SK-N-MC (cell line): ENCODE measurements at regions not wholly inside any gene's neighbourhood (a gene's known extent, or its start where the extent isn't known, plus 50 kb on each side); places are given as distances from the start of the nearest gene placed in this dataset.

Experiments used
- EZH2 ChIP-seq: fragments of 200-600 bp; sonication (generic); IDR thresholded peaks from one replicate; pipeline ENCODE4 v1.6.1; 2017; ENCODE audit warnings: antibody characterized with exemption
- FOXP2 ChIP-seq: optimal IDR thresholded peaks from 2 replicates; pipeline ENCODE3; 2011; ENCODE audit warnings: mild to moderate bottlenecking, moderate library complexity; ENCODE audit not compliant: insufficient read depth; ENCODE audit errors: extremely low read length, control extremely low read depth
- POLR2AphosphoS5 ChIP-seq: IDR thresholded peaks from 2 replicates; pipeline ENCODE4 v1.6.1; 2012; ENCODE audit warnings: mild to moderate bottlenecking, low read depth, low read length, borderline replicate concordance

GRCh38 chr3:74066456-74066855 is 441.7 kb upstream of the PDZRN3 start:
- no peak for TF ChIP-seq EZH2
- no peak for TF ChIP-seq POLR2AphosphoS5
- no peak for TF ChIP-seq FOXP2
